SK-N-MC (cell line): ENCODE measurements at regions not wholly inside any gene's neighbourhood (a gene's known extent, or its start where the extent isn't known, plus 50 kb on each side); places are given as distances from the start of the nearest gene placed in this dataset.

Experiments used
- EZH2 ChIP-seq: fragments of 200-600 bp; sonication (generic); IDR thresholded peaks from one replicate; pipeline ENCODE4 v1.6.1; 2017; ENCODE audit warnings: antibody characterized with exemption
- FOXP2 ChIP-seq: optimal IDR thresholded peaks from 2 replicates; pipeline ENCODE3; 2011; ENCODE audit warnings: mild to moderate bottlenecking, moderate library complexity; ENCODE audit not compliant: insufficient read depth; ENCODE audit errors: extremely low read length, control extremely low read depth
- POLR2AphosphoS5 ChIP-seq: IDR thresholded peaks from 2 replicates; pipeline ENCODE4 v1.6.1; 2012; ENCODE audit warnings: mild to moderate bottlenecking, low read depth, low read length, borderline replicate concordance

- TF ChIP-seq POLR2AphosphoS5, result no peak
- TF ChIP-seq FOXP2, result no peak
- TF ChIP-seq EZH2, result no peak
These were observed 476.3 kb downstream of the TRIB2 start for GRCh38 chr2:13193075-13193474.
